WTC11 (cell line): ENCODE measurements at regions not wholly inside any gene's neighbourhood (a gene's known extent, or its start where the extent isn't known, plus 50 kb on each side); places are given as distances from the start of the nearest gene placed in this dataset.

Experiments used
- CBFB ChIP-seq: sonication (generic); formaldehyde crosslinking; IDR thresholded peaks from 2 replicates; pipeline ENCODE4 v1.8.1; 2022; ENCODE audit warnings: mild to moderate bottlenecking, low read depth, missing genetic modification reagents
- ELF4 ChIP-seq: sonication (generic); formaldehyde crosslinking; IDR thresholded peaks from 2 replicates; pipeline ENCODE4 v1.8.1; 2022; ENCODE audit warnings: low read depth, mild to moderate bottlenecking, moderate library complexity, missing genetic modification reagents
- EMX1 ChIP-seq: fragments of 250-450 bp; sonication (Bioruptor Pico); IDR thresholded peaks from 2 replicates; pipeline ENCODE4 v1.8.0; 2021; ENCODE audit warnings: mild to moderate bottlenecking
- NFE2L1 ChIP-seq: sonication (generic); formaldehyde crosslinking; IDR thresholded peaks from 2 replicates; pipeline ENCODE4 v1.8.1; 2023; ENCODE audit warnings: missing genetic modification reagents
- NR1H2 ChIP-seq: sonication (generic); formaldehyde crosslinking; IDR thresholded peaks from 2 replicates; pipeline ENCODE4 v1.9.0; 2021; ENCODE audit warnings: mild to moderate bottlenecking, moderate library complexity, missing genetic modification reagents
- PRRX2 ChIP-seq: fragments of 250-450 bp; sonication (Bioruptor Pico); IDR thresholded peaks from 2 replicates; pipeline ENCODE4 v1.8.0; 2021; ENCODE audit warnings: mild to moderate bottlenecking
- RORB ChIP-seq: fragments of 250-450 bp; sonication (Bioruptor Pico); IDR thresholded peaks from 2 replicates; pipeline ENCODE4 v1.9.0; 2021; ENCODE audit warnings: mild to moderate bottlenecking
- TEAD1 ChIP-seq: sonication (generic); formaldehyde crosslinking; IDR thresholded peaks from 2 replicates; pipeline ENCODE4 v1.8.0; 2022; ENCODE audit warnings: mild to moderate bottlenecking, missing genetic modification reagents
- ZBTB21 ChIP-seq: sonication (generic); formaldehyde crosslinking; IDR thresholded peaks from 2 replicates; pipeline ENCODE4 v1.8.1; 2023; ENCODE audit warnings: mild to moderate bottlenecking, missing genetic modification reagents, borderline replicate concordance
- ZNF138 ChIP-seq: sonication (generic); formaldehyde crosslinking; conservative IDR thresholded peaks from 2 replicates; pipeline ENCODE4 v1.8.1; 2022; ENCODE audit warnings: mild to moderate bottlenecking, moderate library complexity, missing genetic modification reagents
- ZNF219 ChIP-seq: sonication (generic); formaldehyde crosslinking; IDR thresholded peaks from 2 replicates; pipeline ENCODE4 v1.8.0; 2023; ENCODE audit warnings: missing genetic modification reagents, mild to moderate bottlenecking, borderline replicate concordance
- TF ChIP-seq, protein P1 (sequence below): fragments of 200-600 bp; IDR thresholded peaks from 2 replicates; pipeline ENCODE4 v1.8.0; 2022; ENCODE audit warnings: antibody characterized with exemption
- TF ChIP-seq, protein P2 (sequence below): sonication (generic); formaldehyde crosslinking; conservative IDR thresholded peaks from 2 replicates; pipeline ENCODE4 v1.8.1; 2022; ENCODE audit warnings: mild to moderate bottlenecking, missing genetic modification reagents
- TF ChIP-seq, protein P3 (sequence below): sonication (generic); formaldehyde crosslinking; IDR thresholded peaks from 2 replicates; pipeline ENCODE4 v1.8.1; 2022; ENCODE audit warnings: mild to moderate bottlenecking, missing genetic modification reagents, moderate library complexity, borderline replicate concordance

DNA sequence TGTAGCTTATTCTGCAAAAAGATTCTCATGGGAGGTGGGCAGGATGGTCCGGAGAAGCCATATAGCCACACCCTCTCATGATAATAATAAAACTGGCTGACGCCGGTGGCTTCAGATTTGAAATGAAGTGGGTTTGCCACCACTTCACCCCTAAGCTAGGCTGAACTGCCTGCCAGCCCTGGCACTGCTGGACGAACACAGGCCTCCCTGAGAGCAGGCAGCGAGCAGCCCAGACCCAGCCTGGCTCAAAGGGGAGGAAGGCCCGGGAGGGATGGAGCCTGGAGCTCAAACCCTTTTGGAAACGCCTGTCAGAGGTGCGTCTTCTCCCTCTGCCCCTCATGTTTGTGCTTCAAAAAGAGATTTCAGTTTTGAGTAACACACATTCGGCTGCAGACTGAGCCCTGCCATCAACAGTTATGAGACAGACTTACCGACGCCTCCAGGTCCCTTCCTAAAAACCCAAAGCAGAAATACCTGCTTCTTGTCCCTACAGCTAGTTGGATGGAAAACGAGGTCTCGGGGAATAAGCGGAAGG lies 71.1 kb upstream of the HPCAL1 start:
- TF ChIP-seq, protein P1, sequence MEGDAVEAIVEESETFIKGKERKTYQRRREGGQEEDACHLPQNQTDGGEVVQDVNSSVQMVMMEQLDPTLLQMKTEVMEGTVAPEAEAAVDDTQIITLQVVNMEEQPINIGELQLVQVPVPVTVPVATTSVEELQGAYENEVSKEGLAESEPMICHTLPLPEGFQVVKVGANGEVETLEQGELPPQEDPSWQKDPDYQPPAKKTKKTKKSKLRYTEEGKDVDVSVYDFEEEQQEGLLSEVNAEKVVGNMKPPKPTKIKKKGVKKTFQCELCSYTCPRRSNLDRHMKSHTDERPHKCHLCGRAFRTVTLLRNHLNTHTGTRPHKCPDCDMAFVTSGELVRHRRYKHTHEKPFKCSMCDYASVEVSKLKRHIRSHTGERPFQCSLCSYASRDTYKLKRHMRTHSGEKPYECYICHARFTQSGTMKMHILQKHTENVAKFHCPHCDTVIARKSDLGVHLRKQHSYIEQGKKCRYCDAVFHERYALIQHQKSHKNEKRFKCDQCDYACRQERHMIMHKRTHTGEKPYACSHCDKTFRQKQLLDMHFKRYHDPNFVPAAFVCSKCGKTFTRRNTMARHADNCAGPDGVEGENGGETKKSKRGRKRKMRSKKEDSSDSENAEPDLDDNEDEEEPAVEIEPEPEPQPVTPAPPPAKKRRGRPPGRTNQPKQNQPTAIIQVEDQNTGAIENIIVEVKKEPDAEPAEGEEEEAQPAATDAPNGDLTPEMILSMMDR: no peak
- TF ChIP-seq RORB (no peak), ELF4 (no peak), NFE2L1 (CRISPR knock-in tag) (no peak), TEAD1 (CRISPR knock-in tag) (no peak), NR1H2 (no peak), ZBTB21 (CRISPR knock-in tag) (no peak), ZNF138 (no peak), ZNF219 (CRISPR knock-in tag) (no peak), CBFB (no peak), PRRX2 (no peak), EMX1 (CRISPR knock-in tag) (no peak)
- TF ChIP-seq, protein P2, sequence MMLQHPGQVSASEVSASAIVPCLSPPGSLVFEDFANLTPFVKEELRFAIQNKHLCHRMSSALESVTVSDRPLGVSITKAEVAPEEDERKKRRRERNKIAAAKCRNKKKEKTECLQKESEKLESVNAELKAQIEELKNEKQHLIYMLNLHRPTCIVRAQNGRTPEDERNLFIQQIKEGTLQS: no peak
- TF ChIP-seq, protein P3, sequence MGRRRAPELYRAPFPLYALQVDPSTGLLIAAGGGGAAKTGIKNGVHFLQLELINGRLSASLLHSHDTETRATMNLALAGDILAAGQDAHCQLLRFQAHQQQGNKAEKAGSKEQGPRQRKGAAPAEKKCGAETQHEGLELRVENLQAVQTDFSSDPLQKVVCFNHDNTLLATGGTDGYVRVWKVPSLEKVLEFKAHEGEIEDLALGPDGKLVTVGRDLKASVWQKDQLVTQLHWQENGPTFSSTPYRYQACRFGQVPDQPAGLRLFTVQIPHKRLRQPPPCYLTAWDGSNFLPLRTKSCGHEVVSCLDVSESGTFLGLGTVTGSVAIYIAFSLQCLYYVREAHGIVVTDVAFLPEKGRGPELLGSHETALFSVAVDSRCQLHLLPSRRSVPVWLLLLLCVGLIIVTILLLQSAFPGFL (CRISPR knock-in tag): no peak
